ENCODE measurements at regions not wholly inside any gene's neighbourhood (a gene's known extent, or its start where the extent isn't known, plus 50 kb on each side); places are given as distances from the start of the nearest gene placed in this dataset.

DNA sequence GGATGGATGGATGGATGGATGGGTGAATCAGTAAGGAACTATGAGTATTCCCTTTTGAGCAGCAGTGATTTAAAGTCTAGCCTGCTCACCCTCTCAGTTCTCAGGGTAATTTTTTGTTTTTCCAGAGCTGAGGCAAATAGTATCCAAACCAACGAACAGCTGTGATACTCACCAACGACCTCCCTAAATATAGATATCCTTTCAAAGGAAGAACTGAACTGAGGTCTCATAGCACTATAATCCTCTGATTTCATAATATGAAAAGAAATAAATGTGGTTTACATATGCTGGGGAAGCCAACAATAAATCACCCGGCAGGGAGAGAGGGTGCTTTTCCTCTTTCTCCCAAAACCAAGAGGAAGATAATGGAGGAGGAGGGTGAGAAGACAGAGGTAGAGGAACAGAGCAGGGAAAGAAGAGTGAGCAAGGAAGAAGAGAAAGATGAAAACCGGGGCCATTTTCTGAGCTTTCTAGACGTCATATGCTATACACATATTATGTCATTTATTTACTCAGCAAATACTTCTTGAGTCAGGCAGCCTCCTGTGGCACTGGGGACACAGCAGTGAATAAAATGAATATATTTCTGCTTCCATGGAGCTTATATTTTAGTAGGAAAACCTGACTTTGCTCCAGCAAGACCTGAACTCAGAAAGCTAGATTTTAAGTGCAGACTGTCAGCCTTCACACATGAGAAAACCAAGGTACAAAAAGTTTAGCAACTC is 710.7 kb upstream of the TBX3 start:
- no peaks in the 10 kb centered on the region for H3K36me3 ChIP-seq (ENCODE audit: control insufficient read depth, insufficient read depth, low read length)
- H3K27me3 ChIP-seq (ENCODE audit: control insufficient read depth, insufficient read depth, low read length), result peaks cover 2% of the 10 kb centered on the region
- TF ChIP-seq, protein P1, sequence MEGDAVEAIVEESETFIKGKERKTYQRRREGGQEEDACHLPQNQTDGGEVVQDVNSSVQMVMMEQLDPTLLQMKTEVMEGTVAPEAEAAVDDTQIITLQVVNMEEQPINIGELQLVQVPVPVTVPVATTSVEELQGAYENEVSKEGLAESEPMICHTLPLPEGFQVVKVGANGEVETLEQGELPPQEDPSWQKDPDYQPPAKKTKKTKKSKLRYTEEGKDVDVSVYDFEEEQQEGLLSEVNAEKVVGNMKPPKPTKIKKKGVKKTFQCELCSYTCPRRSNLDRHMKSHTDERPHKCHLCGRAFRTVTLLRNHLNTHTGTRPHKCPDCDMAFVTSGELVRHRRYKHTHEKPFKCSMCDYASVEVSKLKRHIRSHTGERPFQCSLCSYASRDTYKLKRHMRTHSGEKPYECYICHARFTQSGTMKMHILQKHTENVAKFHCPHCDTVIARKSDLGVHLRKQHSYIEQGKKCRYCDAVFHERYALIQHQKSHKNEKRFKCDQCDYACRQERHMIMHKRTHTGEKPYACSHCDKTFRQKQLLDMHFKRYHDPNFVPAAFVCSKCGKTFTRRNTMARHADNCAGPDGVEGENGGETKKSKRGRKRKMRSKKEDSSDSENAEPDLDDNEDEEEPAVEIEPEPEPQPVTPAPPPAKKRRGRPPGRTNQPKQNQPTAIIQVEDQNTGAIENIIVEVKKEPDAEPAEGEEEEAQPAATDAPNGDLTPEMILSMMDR (IDR thresholded peaks at IDR 0.05; ENCODE audit: insufficient read depth, low read length, poor library complexity, severe bottlenecking), result no peak
- no peak overlapping the region for H3K4me3 ChIP-seq (ENCODE audit: low read depth, low read length)
- no peak for DNase-seq (ENCODE audit: low read depth)

DNA sequence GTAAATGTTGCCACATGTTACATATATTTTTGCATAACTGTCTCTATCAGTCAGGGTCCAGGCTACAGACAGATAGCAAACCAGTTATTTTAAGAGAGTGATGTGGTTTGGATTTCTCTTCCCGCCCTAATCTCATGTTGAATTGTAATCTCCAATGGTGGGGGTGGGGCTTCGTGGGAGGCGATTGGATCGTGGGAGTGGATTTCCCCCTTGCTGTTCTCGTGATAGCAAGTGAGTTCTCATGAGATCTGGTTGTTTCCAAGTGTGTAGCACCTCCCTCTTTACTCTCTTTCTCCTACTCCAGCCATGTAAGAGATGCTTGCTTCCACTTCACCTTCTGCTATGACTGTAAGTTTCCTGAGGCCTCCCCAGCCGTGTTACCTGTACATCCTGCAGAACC is 704.2 kb upstream of the TBX3 start:
- Histone ChIP-seq H3K36me3 (ENCODE audit: control insufficient read depth, insufficient read depth, low read length) (no peaks in the 10 kb centered on the region), H3K4me3 (ENCODE audit: low read depth, low read length) (no peak overlapping the region), H3K27me3 (ENCODE audit: control insufficient read depth, insufficient read depth, low read length) (peaks cover 2% of the 10 kb centered on the region)
- TF ChIP-seq, protein P1 (IDR thresholded peaks at IDR 0.05; ENCODE audit: insufficient read depth, low read length, poor library complexity, severe bottlenecking), result no peak
- DNase-seq (ENCODE audit: low read depth), result no peak

DNA sequence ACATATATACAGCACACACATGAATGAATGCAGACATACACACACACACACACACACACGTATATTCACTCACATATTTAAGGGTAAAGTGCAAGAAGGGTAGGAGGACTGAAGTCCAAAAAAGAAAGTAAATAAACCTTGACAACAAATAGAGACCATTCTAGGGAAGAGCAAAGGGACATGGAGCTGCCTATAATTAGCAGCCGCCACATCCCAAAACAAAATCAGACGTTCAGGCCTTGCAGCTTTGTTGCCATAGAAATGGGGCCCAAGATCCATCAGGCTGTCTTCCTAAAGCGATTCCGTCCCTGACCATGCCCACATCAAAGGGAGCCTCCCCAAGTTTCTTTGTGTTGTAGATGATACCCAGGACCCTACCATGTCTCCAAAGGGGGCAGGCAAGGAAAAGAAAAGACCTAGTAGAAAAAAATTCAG is 703.5 kb upstream of the TBX3 start:
- H3K4me3 ChIP-seq (ENCODE audit: low read depth, low read length), result no peak overlapping the region
- no peak for DNase-seq (ENCODE audit: low read depth)
- peaks cover 2% of the 10 kb centered on the region for H3K27me3 ChIP-seq (ENCODE audit: control insufficient read depth, insufficient read depth, low read length)
- H3K36me3 ChIP-seq (ENCODE audit: control insufficient read depth, insufficient read depth, low read length), result no peaks in the 10 kb centered on the region
- TF ChIP-seq, protein P1 (IDR thresholded peaks at IDR 0.05; ENCODE audit: insufficient read depth, low read length, poor library complexity, severe bottlenecking), result no peak

DNA sequence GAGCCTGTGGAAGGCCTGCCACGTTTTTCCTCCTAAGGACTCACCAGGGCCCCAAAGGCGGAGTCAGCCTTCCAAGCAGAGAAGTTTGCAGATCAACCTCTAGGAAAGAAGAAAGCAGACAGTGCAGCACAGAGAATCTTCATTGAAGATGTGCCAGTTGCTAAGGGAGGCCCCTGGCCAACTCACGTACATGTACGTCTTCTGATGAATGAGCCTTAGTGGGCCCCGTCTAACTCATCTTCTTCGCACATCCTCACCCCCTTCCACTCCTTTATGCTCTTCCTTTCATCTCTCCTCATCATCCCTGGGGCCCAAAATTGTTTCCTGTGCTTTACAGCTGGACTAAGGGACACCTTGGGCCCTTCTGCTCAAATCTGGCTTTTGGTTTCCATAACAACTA is 703.0 kb upstream of the TBX3 start:
- H3K4me3 ChIP-seq (ENCODE audit: low read depth, low read length), result no peak overlapping the region
- TF ChIP-seq, protein P1 (IDR thresholded peaks at IDR 0.05; ENCODE audit: insufficient read depth, low read length, poor library complexity, severe bottlenecking), result no peak
- peaks cover 2% of the 10 kb centered on the region for H3K27me3 ChIP-seq (ENCODE audit: control insufficient read depth, insufficient read depth, low read length)
- H3K36me3 ChIP-seq (ENCODE audit: control insufficient read depth, insufficient read depth, low read length), result no peaks in the 10 kb centered on the region
- no peak for DNase-seq (ENCODE audit: low read depth)

DNA sequence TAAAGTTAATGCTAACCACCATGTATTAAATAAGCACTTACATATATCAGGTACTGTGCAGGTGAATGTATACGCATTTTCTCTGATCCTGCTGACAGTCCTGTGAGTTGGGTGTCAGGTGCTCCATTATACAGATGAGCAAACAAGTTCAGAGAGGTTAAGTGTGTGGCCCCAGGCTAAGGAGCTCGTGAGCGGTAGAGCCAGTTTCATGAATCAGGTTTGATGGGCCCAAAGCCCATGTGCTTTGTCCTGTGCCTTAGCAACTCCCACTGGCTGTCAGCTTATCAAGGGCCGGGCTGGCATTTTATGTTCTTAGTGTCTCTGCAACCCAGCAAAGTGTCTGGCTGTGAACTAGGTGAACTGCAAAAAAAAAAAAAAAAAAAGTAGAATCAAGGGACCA is 701.2 kb upstream of the TBX3 start:
- H3K36me3 ChIP-seq (ENCODE audit: control insufficient read depth, insufficient read depth, low read length), result no peaks in the 10 kb centered on the region
- no peak for DNase-seq (ENCODE audit: low read depth)
- TF ChIP-seq, protein P1 (IDR thresholded peaks at IDR 0.05; ENCODE audit: insufficient read depth, low read length, poor library complexity, severe bottlenecking), result no peak

DNA sequence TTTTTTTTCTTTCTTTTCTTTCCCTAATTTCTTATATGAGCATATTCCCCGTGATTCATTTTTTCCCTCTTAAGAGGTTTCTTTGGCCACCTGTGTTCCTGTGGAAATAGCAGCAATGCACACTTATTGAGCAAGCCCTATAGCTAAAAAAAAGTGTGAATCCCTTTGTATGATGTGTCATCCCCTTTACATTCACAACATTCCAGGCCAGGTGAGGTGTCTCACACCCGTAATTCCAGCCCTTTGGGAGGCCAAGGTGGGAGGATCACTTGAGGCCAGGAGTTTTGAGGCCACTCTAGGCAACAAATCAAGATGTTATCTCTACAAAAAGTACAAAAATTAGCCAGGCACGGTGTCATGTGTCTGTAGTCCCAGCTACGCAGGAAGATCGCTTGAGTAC is 700.4 kb upstream of the TBX3 start:
- no peaks in the 10 kb centered on the region for H3K36me3 ChIP-seq (ENCODE audit: control insufficient read depth, insufficient read depth, low read length)
- TF ChIP-seq, protein P1 (IDR thresholded peaks at IDR 0.05; ENCODE audit: insufficient read depth, low read length, poor library complexity, severe bottlenecking), result no peak
- DNase-seq (ENCODE audit: low read depth), result no peak
- no peak overlapping the region for H3K4me3 ChIP-seq (ENCODE audit: low read depth, low read length)
- H3K27me3 ChIP-seq (ENCODE audit: control insufficient read depth, insufficient read depth, low read length), result peaks cover 4% of the 10 kb centered on the region

More for the DNA sequence above, 701.2 kb upstream of the TBX3 start:
- Histone ChIP-seq H3K4me3 (ENCODE audit: low read depth, low read length) (no peak overlapping the region), H3K27me3 (ENCODE audit: control insufficient read depth, insufficient read depth, low read length) (peaks cover 4% of the 10 kb centered on the region)

Measured in kidney epithelial cell (primary cell).